Liver (tissue), 8 donors: ENCODE measurements at regions not wholly inside any gene's neighbourhood (a gene's known extent, or its start where the extent isn't known, plus 50 kb on each side); places are given as distances from the start of the nearest gene placed in this dataset.

ENCODE experiments used
- DNase-seq: peaks from one replicate; pipeline ENCODE4 v3.0.0-alpha.2; 2017; ENCODE audit warnings: low spot score
- H3K27ac ChIP-seq, 2 donors: one replicate each; pipeline ENCODE4 v1.7.0; 2013; ENCODE audit warnings: inconsistent platforms in 2 of 2, low read length in 2 of 2, control low read depth in 1 of 2, low read depth in 1 of 2, mild to moderate bottlenecking in 1 of 2
- H3K27me3 ChIP-seq, 4 donors: one replicate each; pipeline versions ENCODE4 v1.6.1 to v1.7.0; 2013; ENCODE audit warnings: low read length in 3 of 4, inconsistent platforms in 1 of 4, mild to moderate bottlenecking in 1 of 4, moderate library complexity in 1 of 4; ENCODE audit not compliant: control insufficient read depth in 4 of 4, insufficient read depth in 4 of 4
- H3K36me3 ChIP-seq, 4 donors: one replicate each; pipeline versions ENCODE4 v1.6.1 to v1.7.0; 2013; ENCODE audit warnings: low read length in 3 of 4, mild to moderate bottlenecking in 3 of 4, low read depth in 1 of 4, moderate library complexity in 1 of 4; ENCODE audit not compliant: control insufficient read depth in 4 of 4, insufficient read depth in 3 of 4
- H3K4me1 ChIP-seq, 4 donors: one replicate each; pipeline versions ENCODE4 v1.6.1 to v1.7.0; 2013; ENCODE audit warnings: low read length in 3 of 4, mild to moderate bottlenecking in 3 of 4, moderate library complexity in 1 of 4; ENCODE audit not compliant: control insufficient read depth in 4 of 4, insufficient read depth in 4 of 4
- H3K4me3 ChIP-seq, 3 donors: one replicate each; pipeline versions ENCODE4 v1.6.1 to v1.7.0; 2013; ENCODE audit warnings: low read length in 3 of 3, control low read depth in 1 of 3, low read depth in 1 of 3, mild to moderate bottlenecking in 1 of 3
- H3K9ac ChIP-seq, 2 donors: one replicate each; pipeline ENCODE4 v1.7.0; 2013; ENCODE audit warnings: low read length in 2 of 2, mild to moderate bottlenecking in 2 of 2, moderate library complexity in 2 of 2, control low read depth in 1 of 2, low read depth in 1 of 2
- H3K9me3 ChIP-seq, 4 donors: one replicate each; pipeline versions ENCODE4 v1.6.1 to v1.7.0; 2013; ENCODE audit warnings: low read length in 3 of 4; ENCODE audit not compliant: control insufficient read depth in 4 of 4
- ATF3 ChIP-seq: IDR thresholded peaks from 2 replicates; pipeline ENCODE4 v1.6.1; 2016; ENCODE audit warnings: antibody characterized with exemption
- CTCF ChIP-seq: fragments of 150-350 bp; IDR thresholded peaks from 2 replicates; pipeline ENCODE4 v1.5.1; 2017; ENCODE audit warnings: improper control_type of control experiment, low read depth, low read length; ENCODE audit not compliant: missing input control
- EGR1 ChIP-seq, 2 donors: IDR thresholded peaks; 2 replicates each; pipeline ENCODE4 v1.6.1; 2016 to 2018; ENCODE audit warnings: antibody characterized with exemption in 2 of 2, low read depth in 2 of 2
- FOXA1 ChIP-seq: IDR thresholded peaks from 2 replicates; pipeline ENCODE4 v1.6.1; 2016; ENCODE audit warnings: antibody characterized with exemption
- FOXA2 ChIP-seq: IDR thresholded peaks from 2 replicates; pipeline ENCODE4 v1.6.1; 2016; ENCODE audit warnings: antibody characterized with exemption
- GABPA ChIP-seq, 2 donors: IDR thresholded peaks in 1 of 2; conservative IDR thresholded peaks in 1 of 2; 2 replicates each; pipeline ENCODE4 v1.6.1; 2016; ENCODE audit warnings: antibody characterized with exemption in 2 of 2, mild to moderate bottlenecking in 1 of 2, moderate library complexity in 1 of 2
- HNF4A ChIP-seq, 2 donors: conservative IDR thresholded peaks; 2 replicates each; pipeline ENCODE4 v1.6.1; 2016; ENCODE audit warnings: antibody characterized with exemption in 2 of 2, mild to moderate bottlenecking in 2 of 2
- HNF4G ChIP-seq: IDR thresholded peaks from 2 replicates; pipeline ENCODE4 v1.6.1; 2016; ENCODE audit warnings: antibody characterized with exemption
- JUND ChIP-seq, 2 donors: IDR thresholded peaks; 2 replicates each; pipeline ENCODE4 v1.6.1; 2016; ENCODE audit warnings: antibody characterized with exemption in 2 of 2
- MAX ChIP-seq: IDR thresholded peaks from 2 replicates; pipeline ENCODE4 v1.6.1; 2016; ENCODE audit warnings: antibody characterized with exemption
- NR2F2 ChIP-seq: IDR thresholded peaks from 2 replicates; pipeline ENCODE4 v1.6.1; 2016; ENCODE audit warnings: antibody characterized with exemption
- RAD21 ChIP-seq, 2 donors: IDR thresholded peaks; 2 replicates each; pipeline ENCODE4 v1.6.1; 2016; ENCODE audit warnings: antibody characterized with exemption in 2 of 2, mild to moderate bottlenecking in 2 of 2
- REST ChIP-seq: IDR thresholded peaks from 2 replicates; pipeline ENCODE4 v1.6.1; 2016; ENCODE audit warnings: antibody characterized with exemption, mild to moderate bottlenecking
- RXRA ChIP-seq, 2 donors: IDR thresholded peaks; 2 replicates each; pipeline ENCODE4 v1.6.1; 2017 to 2018; ENCODE audit warnings: antibody characterized with exemption in 2 of 2, mild to moderate bottlenecking in 1 of 2
- SP1 ChIP-seq: IDR thresholded peaks from 2 replicates; pipeline ENCODE4 v1.6.1; 2018; ENCODE audit warnings: antibody characterized with exemption, mild to moderate bottlenecking
- TAF1 ChIP-seq: conservative IDR thresholded peaks from 2 replicates; pipeline ENCODE4 v1.6.1; 2016; ENCODE audit warnings: antibody characterized with exemption, mild to moderate bottlenecking
- YY1 ChIP-seq: IDR thresholded peaks from 2 replicates; pipeline ENCODE4 v1.6.1; 2016; ENCODE audit warnings: antibody characterized with exemption, mild to moderate bottlenecking
- ZBTB33 ChIP-seq: IDR thresholded peaks from 2 replicates; pipeline ENCODE4 v1.6.1; 2016; ENCODE audit warnings: antibody characterized with exemption
- WGBS: extraction: QIAGEN DNeasy Blood & Tissue Kit; methylation state at CpG from one replicate; pipeline ENCODE4 v1.1.7; 2013; 5-methylcytosine and 5-hydroxymethylcytosine counted together
- donor health status: healthy.
- donor health status: healthy.
- donor health status: healthy.
- donor health status: healthy.
- donor health status: healthy.

- no peak for TF ChIP-seq ZBTB33
- TF ChIP-seq SP1, result no peak
- TF ChIP-seq REST, result no peak
- no peak for TF ChIP-seq HNF4A (conservative IDR thresholded peaks at IDR 0.05)
- no peak for TF ChIP-seq YY1
Measured at GRCh38 chr5:73298772-73299630, 126.0 kb downstream of the TMEM174 start (continued).

- Histone ChIP-seq H3K9ac (no peak overlapping the region), H3K27ac (no peak overlapping the region), H3K4me3 (no peak overlapping the region), H3K36me3 (no peaks in the 10 kb centered on the region), H3K9me3 (peaks cover 0 to under 1% (median 0%) of the 10 kb centered on the region in 4 donors), H3K27me3 (peaks cover 8 to 27% (median 16%) of the 10 kb centered on the region in 4 donors), H3K4me1 (peaks cover 7 to 18% (median 11%) of the 10 kb centered on the region in 4 donors)
- 4% methylated on average over 50 of the region's 50 CpGs for WGBS
- DNase-seq, result no peak
- no peak for TF ChIP-seq RXRA (IDR thresholded peaks at IDR 0.05)
- TF ChIP-seq CTCF, result no peak
- no peak for TF ChIP-seq MAX
- TF ChIP-seq RAD21 (IDR thresholded peaks at IDR 0.05), result no peak
- no peak for TF ChIP-seq GABPA (IDR thresholded peaks at IDR 0.05 in 1 of 2, conservative IDR thresholded peaks at IDR 0.05 in 1 of 2)
- TF ChIP-seq NR2F2, result no peak
- TF ChIP-seq ATF3, result no peak
- no peak for TF ChIP-seq JUND (IDR thresholded peaks at IDR 0.05)
- TF ChIP-seq HNF4G, result no peak
- TF ChIP-seq YY1, result no peak
- no peak for TF ChIP-seq ZBTB33
- TF ChIP-seq FOXA1, result no peak
- no peak for TF ChIP-seq SP1
- no peak for TF ChIP-seq HNF4A (conservative IDR thresholded peaks at IDR 0.05)
- no peak for TF ChIP-seq EGR1 (IDR thresholded peaks at IDR 0.05; ENCODE audit: low read depth in 2 of 2)
- TF ChIP-seq FOXA2, result no peak
- TF ChIP-seq REST, result no peak
- no peak for TF ChIP-seq TAF1
Measured at GRCh38 chr5:73298251-73298771, 125.3 kb downstream of the TMEM174 start.
